HCT116 (cell line): ENCODE measurements at regions not wholly inside any gene's neighbourhood (a gene's known extent, or its start where the extent isn't known, plus 50 kb on each side); places are given as distances from the start of the nearest gene placed in this dataset.
"Not testable (repeated sequence)": the region's sequence is repeated elsewhere in the genome, so short reads cannot be mapped to it uniquely, and the experiment has no call there.

Experiments used
- ATAC-seq: fragments of 200-7000 bp; cut with Tn5 transposase; 2 replicates; pipeline ENCODE4 v1.9.1; 2020; ENCODE audit warnings: mild to moderate bottlenecking, moderate library complexity
- BruUV-seq: library from RNA; stranded (reverse); fragments of 400-500 nt; replicated peaks from 2 replicates; lab custom pipeline; 2021; lab: Mats Ljungman, UMichigan
- CTCF ChIA-PET: fragments of 300-600 bp; sonication (Branson Sonifier 250); formaldehyde crosslinking; loops from one replicate; lab custom pipeline; 2021; ENCODE audit warnings: antibody characterized with exemption; lab: Charles Lee
- POLR2A ChIA-PET: fragments of 300-600, 350-600 bp; sonication (Branson Sonifier 250); formaldehyde crosslinking; loops from one replicate; lab custom pipeline; 2021; ENCODE audit warnings: antibody characterized with exemption; lab: Charles Lee
- RAD21 ChIA-PET, 2 experiments: fragments of 300-600 bp; sonication (Branson Sonifier 250); formaldehyde crosslinking; loops; one replicate each; lab custom pipeline; 2023; ENCODE audit warnings: low total read pairs in 2 of 2; ENCODE audit not compliant: uncharacterized antibody in 2 of 2, unreplicated experiment in 2 of 2, low non-redundant PET in 1 of 2; lab: Charles Lee
- DNase-seq: peaks from one replicate; pipeline ENCODE4 v3.0.0-alpha.2; 2010; ENCODE audit warnings: low read depth, low spot score
- H2AFZ ChIP-seq: fragments of 200-600 bp; shearing (Covaris generic), sonication (generic); 2 replicates; pipeline ENCODE4 v1.6.1; 2017; ENCODE audit warnings: low read depth, mixed run types, mixed read lengths, antibody characterized with exemption, low read length; ENCODE audit not compliant: poor library complexity, severe bottlenecking
- H3K27ac ChIP-seq: 2 replicates; pipeline ENCODE4 v1.5.1; 2012; ENCODE audit warnings: low read depth, low read length
- H3K27me3 ChIP-seq: fragments of 200-600 bp; sonication (generic); 2 replicates; pipeline ENCODE4 v1.6.1; 2016; ENCODE audit warnings: mixed run types, low read length, mixed read lengths; ENCODE audit not compliant: insufficient read depth
- H3K36me3 ChIP-seq, 2 experiments: fragments of 200-500 bp in 1 of 2; fragments of 200-600 bp in 1 of 2; sonication (Bioruptor generic) in 1 of 2; sonication (generic) in 1 of 2; 2 replicates each; pipeline versions ENCODE4 v1.5.1 to v1.6.1; 2014 to 2016; ENCODE audit warnings: low read length in 2 of 2, inconsistent platforms in 1 of 2, mixed read lengths in 1 of 2, mixed run types in 1 of 2; ENCODE audit not compliant: insufficient read depth in 2 of 2, control insufficient read depth in 1 of 2
- H3K4me1 ChIP-seq, 2 experiments: fragments of 200-600 bp in 1 of 2; sonication (generic) in 1 of 2; 2 replicates each; pipeline versions ENCODE4 v1.5.1 to v1.6.1; 2012 to 2017; ENCODE audit warnings: low read length in 2 of 2, inconsistent platforms in 1 of 2, mild to moderate bottlenecking in 1 of 2, mixed read lengths in 1 of 2, mixed run types in 1 of 2, moderate library complexity in 1 of 2; ENCODE audit not compliant: insufficient read depth in 2 of 2, control insufficient read depth in 1 of 2
- H3K4me2 ChIP-seq: fragments of 200-600 bp; sonication (generic); 2 replicates; pipeline ENCODE4 v1.6.1; 2017; ENCODE audit warnings: mixed run types, low read length, mixed read lengths
- H3K4me3 ChIP-seq, 2 experiments: fragments of 200-600 bp in 1 of 2; sonication (generic) in 1 of 2; replicated peaks in 1 of 2; 2 replicates each; pipeline ENCODE4 v1.5.1; 2011 to 2016; ENCODE audit warnings: low read length in 2 of 2, control low read depth in 1 of 2, low read depth in 1 of 2, mild to moderate bottlenecking in 1 of 2, mixed read lengths in 1 of 2, mixed run types in 1 of 2
- H3K79me2 ChIP-seq: fragments of 200-600 bp; sonication (generic); 2 replicates; pipeline ENCODE4 v1.6.1; 2017; ENCODE audit warnings: mild to moderate bottlenecking, mixed run types, low read length, moderate library complexity, mixed read lengths; ENCODE audit not compliant: insufficient read depth
- H3K9ac ChIP-seq: fragments of 200-600 bp; sonication (generic); 2 replicates; pipeline ENCODE4 v1.6.1; 2016; ENCODE audit warnings: low read length, mixed read lengths
- H3K9me2 ChIP-seq: fragments of 200-600 bp; sonication (generic), shearing (Covaris generic); 2 replicates; pipeline ENCODE4 v1.6.1; 2017; ENCODE audit warnings: mixed run types, mild to moderate bottlenecking, moderate library complexity; ENCODE audit not compliant: insufficient read depth
- H3K9me3 ChIP-seq, 2 experiments: fragments of 200-500 bp in 1 of 2; fragments of 200-600 bp in 1 of 2; sonication (Bioruptor generic) in 1 of 2; sonication (generic) in 1 of 2; 2 replicates each; pipeline ENCODE4 v1.6.1; 2014 to 2017; ENCODE audit warnings: low read length in 2 of 2, mixed read lengths in 2 of 2, inconsistent platforms in 1 of 2, low read depth in 1 of 2, mild to moderate bottlenecking in 1 of 2, mixed run types in 1 of 2, moderate library complexity in 1 of 2; ENCODE audit not compliant: control insufficient read depth in 1 of 2, insufficient read depth in 1 of 2
- H4K20me1 ChIP-seq: fragments of 200-600 bp; sonication (generic), shearing (Covaris generic); 2 replicates; pipeline ENCODE4 v1.6.1; 2017; ENCODE audit warnings: mixed run types, mild to moderate bottlenecking, moderate library complexity; ENCODE audit not compliant: insufficient read depth
- intact Hi-C: fragments of 100-400 bp; cut with micrococcal nuclease; formaldehyde crosslinking; loops from 2 replicates; pipeline ENCODE4 v1.10.0; 2022

GRCh38 chr2:91503959-91504741 lies 2812.7 kb downstream of the RPIA start:
- RAD21 ChIA-PET, H3K9me3 ChIP-seq, H3K79me2 ChIP-seq, intact Hi-C loops, H3K9me2 ChIP-seq, BruUV-seq, CTCF ChIA-PET, H3K4me3 ChIP-seq, H2AFZ ChIP-seq, POLR2A ChIA-PET, H3K4me2 ChIP-seq, ATAC-seq, H3K27ac ChIP-seq, H3K27me3 ChIP-seq, H4K20me1 ChIP-seq, DNase-seq, H3K36me3 ChIP-seq, H3K4me1 ChIP-seq, H3K9ac ChIP-seq: not testable (repeated sequence)

- H3K9ac ChIP-seq, POLR2A ChIA-PET, intact Hi-C loops, H3K9me2 ChIP-seq, H4K20me1 ChIP-seq, DNase-seq, H3K27me3 ChIP-seq, RAD21 ChIA-PET, H3K27ac ChIP-seq, BruUV-seq, ATAC-seq, H3K4me3 ChIP-seq, H3K36me3 ChIP-seq, H3K79me2 ChIP-seq, H2AFZ ChIP-seq, CTCF ChIA-PET, H3K4me2 ChIP-seq, H3K9me3 ChIP-seq, H3K4me1 ChIP-seq: not testable (repeated sequence)
These were observed 2817.3 kb downstream of the RPIA start for GRCh38 chr2:91508816-91509215.

- H3K9me2 ChIP-seq, BruUV-seq, H3K4me3 ChIP-seq, intact Hi-C loops, ATAC-seq, POLR2A ChIA-PET, H3K27me3 ChIP-seq, DNase-seq, CTCF ChIA-PET, H2AFZ ChIP-seq, H3K4me2 ChIP-seq, H4K20me1 ChIP-seq, RAD21 ChIA-PET, H3K27ac ChIP-seq, H3K79me2 ChIP-seq, H3K9ac ChIP-seq, H3K9me3 ChIP-seq, H3K36me3 ChIP-seq, H3K4me1 ChIP-seq: not testable (repeated sequence)
These were observed 2817.8 kb downstream of the RPIA start for GRCh38 chr2:91509276-91509675.

- H4K20me1 ChIP-seq, ATAC-seq, H3K36me3 ChIP-seq, H3K27ac ChIP-seq, H3K4me1 ChIP-seq, H3K79me2 ChIP-seq, RAD21 ChIA-PET, H3K27me3 ChIP-seq, H2AFZ ChIP-seq, intact Hi-C loops, H3K4me3 ChIP-seq, DNase-seq, H3K4me2 ChIP-seq, H3K9me2 ChIP-seq, H3K9ac ChIP-seq, H3K9me3 ChIP-seq, BruUV-seq, CTCF ChIA-PET, POLR2A ChIA-PET: not testable (repeated sequence)
These were observed 2819.7 kb downstream of the RPIA start for GRCh38 chr2:91511166-91511565.
